ENCODE measurements at regions not wholly inside any gene's neighbourhood (a gene's known extent, or its start where the extent isn't known, plus 50 kb on each side); places are given as distances from the start of the nearest gene placed in this dataset.

- H3K36me3 ChIP-seq (ENCODE audit: control insufficient read depth in 4 of 4, insufficient read depth in 3 of 4, low read depth in 1 of 4, low read length in 3 of 4), result no peaks in the 10 kb centered on the region
- no peak overlapping the region for H3K9ac ChIP-seq (ENCODE audit: low read depth in 1 of 2, low read length in 2 of 2)
- WGBS, result 16% methylated on average over 10 of the region's 10 CpGs
- H3K4me1 ChIP-seq (ENCODE audit: control insufficient read depth in 4 of 4, insufficient read depth in 4 of 4, low read length in 3 of 4), result peaks cover 4 to 22% (median 20%) of the 10 kb centered on the region in 4 donors
- DNase-seq (ENCODE audit: low spot score), result no peak
- peak overlapping the region; percentile 50 to 75 for H3K27ac ChIP-seq (ENCODE audit: low read depth in 1 of 2, low read length in 2 of 2)
- H3K9me3 ChIP-seq (ENCODE audit: control insufficient read depth in 4 of 4, low read length in 3 of 4), result no peaks in the 10 kb centered on the region
- no peaks in the 10 kb centered on the region for H3K27me3 ChIP-seq (ENCODE audit: control insufficient read depth in 4 of 4, insufficient read depth in 4 of 4, low read length in 3 of 4)
- TF ChIP-seq TAF1 (conservative IDR thresholded peaks at IDR 0.05) (no peak), HNF4G (IDR thresholded peaks at IDR 0.05) (no peak), CTCF (IDR thresholded peaks at IDR 0.05; ENCODE audit: low read depth, low read length, missing input control) (no peak), RXRA (IDR thresholded peaks at IDR 0.05) (peak; percentile 43 to 56), HNF4A (conservative IDR thresholded peaks at IDR 0.05) (peak; percentile 58 to 70), SP1 (IDR thresholded peaks at IDR 0.05) (peak; percentile 67), EGR1 (IDR thresholded peaks at IDR 0.05; ENCODE audit: low read depth in 2 of 2) (no peak), GABPA (IDR thresholded peaks at IDR 0.05 in 1 of 2, conservative IDR thresholded peaks at IDR 0.05 in 1 of 2) (peak; percentile 6 to 48), JUND (IDR thresholded peaks at IDR 0.05) (peak in 1 of 2 donors; percentile 57), ZBTB33 (IDR thresholded peaks at IDR 0.05) (no peak), REST (IDR thresholded peaks at IDR 0.05) (peak; percentile 47), MAX (IDR thresholded peaks at IDR 0.05) (peak; percentile 62), NR2F2 (IDR thresholded peaks at IDR 0.05) (peak; percentile 72), RAD21 (IDR thresholded peaks at IDR 0.05) (peak; percentile 51), YY1 (IDR thresholded peaks at IDR 0.05) (peak; percentile 76), FOXA2 (IDR thresholded peaks at IDR 0.05) (no peak), FOXA1 (IDR thresholded peaks at IDR 0.05) (no peak), ATF3 (IDR thresholded peaks at IDR 0.05) (peak; percentile 48)
- no peak overlapping the region for H3K4me3 ChIP-seq (ENCODE audit: low read depth in 1 of 3, low read length in 3 of 3)
Measured at GRCh38 chr3:177597311-177598096, 400.2 kb upstream of the TBL1XR1 start.
